ENCODE measurements at regions not wholly inside any gene's neighbourhood (a gene's known extent, or its start where the extent isn't known, plus 50 kb on each side); places are given as distances from the start of the nearest gene placed in this dataset.

DNA sequence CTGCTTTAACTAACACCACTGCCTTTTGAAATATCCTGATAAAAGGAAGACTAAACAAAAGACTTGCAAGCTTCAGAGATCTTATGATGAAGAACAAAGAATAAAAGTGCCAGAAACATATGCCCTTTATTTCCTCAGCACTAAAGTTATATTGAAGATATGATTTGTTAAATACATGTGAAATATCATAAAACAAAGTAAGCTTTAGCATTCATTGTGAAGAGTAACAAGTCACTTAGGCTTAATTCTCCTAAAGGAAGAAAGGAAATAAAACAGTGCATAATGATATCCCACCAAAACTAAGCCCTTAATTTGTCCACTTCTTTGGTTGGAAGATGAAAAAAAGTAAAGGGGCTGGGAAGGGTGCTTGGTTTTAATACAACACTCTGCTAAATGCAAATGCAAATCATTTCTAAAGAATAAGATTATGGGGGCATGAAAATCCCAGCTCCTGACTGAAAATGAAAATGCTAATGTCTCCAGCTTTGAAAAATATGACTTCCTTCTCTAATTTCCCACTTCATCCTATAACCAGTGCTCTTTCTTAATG, 227.2 kb downstream of the FAT4 start:
- H2AFZ ChIP-seq: no peak overlapping the region

GRCh38 chr4:125546272-125546671, 231.5 kb downstream of the FAT4 start:
- 89 to 92% methylated on average over 13 to 15 of the region's 15 CpGs for WGBS, 2 experiments (ENCODE audit: low coverage in 1 of 2, low lambda C conversion rate in 2 of 2, missing lambda C conversion rate in 2 of 2)
- H3K9me3 ChIP-seq (ENCODE audit: low read depth): no peaks in the 10 kb centered on the region
- no peaks in the 10 kb centered on the region for H3F3A ChIP-seq (ENCODE audit: insufficient read depth)
- H3K4me3 ChIP-seq: no peak overlapping the region
- H4K20me1 ChIP-seq (ENCODE audit: insufficient read depth): no peaks in the 10 kb centered on the region
- H2AFZ ChIP-seq: no peak overlapping the region
- no peak for DNase-seq
- TF ChIP-seq EZH2 (IDR thresholded peaks at IDR 0.05; ENCODE audit: insufficient read depth, poor library complexity, severe bottlenecking): no peak
- in situ Hi-C loops (cut with MboI): no loop called here
- H3K27ac ChIP-seq: no peak overlapping the region
- H3K4me2 ChIP-seq (ENCODE audit: unreplicated experiment): no peak overlapping the region
- peaks cover 3% of the 10 kb centered on the region; the same call in 1 of the 2 replicates for H3K9me2 ChIP-seq (ENCODE audit: insufficient read depth)
- H3K27me3 ChIP-seq (replicated peaks; ENCODE audit: insufficient read depth): no peaks in the 10 kb centered on the region
- H3K4me1 ChIP-seq (ENCODE audit: insufficient read depth): no peaks in the 10 kb centered on the region
- H3K36me3 ChIP-seq (ENCODE audit: low read depth): no peaks in the 10 kb centered on the region
- H3K9ac ChIP-seq: no peak overlapping the region
- no peaks in the 10 kb centered on the region for H3K79me2 ChIP-seq (ENCODE audit: insufficient read depth)

More for the DNA sequence above, 227.2 kb downstream of the FAT4 start:
- Histone ChIP-seq H3K4me2 (ENCODE audit: unreplicated experiment) (no peak overlapping the region), H3K79me2 (ENCODE audit: insufficient read depth) (no peaks in the 10 kb centered on the region), H3K4me1 (ENCODE audit: insufficient read depth) (no peaks in the 10 kb centered on the region), H3K4me3 (no peak overlapping the region), H3K27ac (no peak overlapping the region), H3K9me2 (ENCODE audit: insufficient read depth) (no peaks in the 10 kb centered on the region), H3K9ac (no peak overlapping the region), H3K9me3 (ENCODE audit: low read depth) (no peaks in the 10 kb centered on the region), H3K36me3 (ENCODE audit: low read depth) (no peaks in the 10 kb centered on the region), H4K20me1 (ENCODE audit: insufficient read depth) (no peaks in the 10 kb centered on the region), H3F3A (ENCODE audit: insufficient read depth) (no peaks in the 10 kb centered on the region), H3K27me3 (replicated peaks; ENCODE audit: insufficient read depth) (no peaks in the 10 kb centered on the region)
- DNase-seq: no peak
- TF ChIP-seq EZH2phosphoT487 (IDR thresholded peaks at IDR 0.05; ENCODE audit: insufficient read depth, low read depth) (no peak), EZH2 (IDR thresholded peaks at IDR 0.05; ENCODE audit: insufficient read depth, poor library complexity, severe bottlenecking) (no peak)
- in situ Hi-C loops (cut with MboI): no loop called here

- Histone ChIP-seq H3K79me2 (ENCODE audit: insufficient read depth) (no peaks in the 10 kb centered on the region), H3K9me3 (ENCODE audit: low read depth) (no peaks in the 10 kb centered on the region), H3F3A (ENCODE audit: insufficient read depth) (no peaks in the 10 kb centered on the region), H3K4me1 (ENCODE audit: insufficient read depth) (no peaks in the 10 kb centered on the region), H2AFZ (no peak overlapping the region), H3K9ac (no peak overlapping the region), H3K36me3 (ENCODE audit: low read depth) (no peaks in the 10 kb centered on the region), H3K4me3 (no peak overlapping the region), H3K4me2 (ENCODE audit: unreplicated experiment) (no peak overlapping the region), H3K9me2 (ENCODE audit: insufficient read depth) (peaks cover 3% of the 10 kb centered on the region; the same call in 1 of the 2 replicates), H4K20me1 (ENCODE audit: insufficient read depth) (no peaks in the 10 kb centered on the region), H3K27me3 (replicated peaks; ENCODE audit: insufficient read depth) (no peaks in the 10 kb centered on the region), H3K27ac (no peak overlapping the region)
- 75 to 81% methylated on average over 4 of the region's 4 CpGs for WGBS, 2 experiments (ENCODE audit: low coverage in 1 of 2, low lambda C conversion rate in 2 of 2, missing lambda C conversion rate in 2 of 2)
- DNase-seq: peak; percentile 1
- TF ChIP-seq EZH2phosphoT487 (IDR thresholded peaks at IDR 0.05; ENCODE audit: insufficient read depth, low read depth): no peak
- TF ChIP-seq EZH2 (IDR thresholded peaks at IDR 0.05; ENCODE audit: insufficient read depth, poor library complexity, severe bottlenecking): no peak
- in situ Hi-C loops (cut with MboI): no loop called here
Observed at GRCh38 chr4:125547836-125548235, 233.1 kb downstream of the FAT4 start.

DNA sequence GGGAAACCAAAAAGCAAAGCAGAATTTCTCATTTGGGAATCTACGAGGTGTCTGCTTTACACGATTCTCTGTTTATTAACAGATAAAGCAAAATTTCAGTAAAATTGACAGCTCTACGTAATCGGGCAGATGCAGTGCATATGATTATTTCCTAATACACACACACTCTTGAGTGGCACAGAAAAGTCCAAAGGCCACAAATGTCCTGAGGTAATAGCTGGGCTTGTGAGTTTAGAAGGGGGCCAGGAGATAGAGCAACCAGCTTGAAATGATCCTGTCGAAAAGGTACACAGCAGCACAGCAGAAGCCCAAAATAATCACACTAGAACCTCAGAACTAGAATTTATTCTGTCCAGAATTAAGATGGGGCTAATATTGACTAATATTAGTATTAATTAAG, 236.0 kb downstream of the FAT4 start:
- Histone ChIP-seq H3K79me2 (ENCODE audit: insufficient read depth) (no peaks in the 10 kb centered on the region), H3K27me3 (replicated peaks; ENCODE audit: insufficient read depth) (no peaks in the 10 kb centered on the region), H3K27ac (no peak overlapping the region), H2AFZ (no peak overlapping the region), H3K9me3 (ENCODE audit: low read depth) (no peaks in the 10 kb centered on the region), H3K4me2 (ENCODE audit: unreplicated experiment) (no peak overlapping the region), H4K20me1 (ENCODE audit: insufficient read depth) (no peaks in the 10 kb centered on the region), H3K4me1 (ENCODE audit: insufficient read depth) (no peaks in the 10 kb centered on the region), H3K36me3 (ENCODE audit: low read depth) (no peaks in the 10 kb centered on the region), H3K4me3 (no peak overlapping the region), H3K9me2 (ENCODE audit: insufficient read depth) (peaks cover 3% of the 10 kb centered on the region; the same call in 1 of the 2 replicates), H3K9ac (no peak overlapping the region), H3F3A (ENCODE audit: insufficient read depth) (no peaks in the 10 kb centered on the region)
- WGBS, 2 experiments (ENCODE audit: low coverage in 1 of 2, low lambda C conversion rate in 2 of 2, missing lambda C conversion rate in 2 of 2): 89 to 92% methylated on average over 5 of the region's 5 CpGs
- no peak for DNase-seq
- in situ Hi-C loops (cut with MboI): no loop called here
- TF ChIP-seq EZH2phosphoT487 (IDR thresholded peaks at IDR 0.05; ENCODE audit: insufficient read depth, low read depth) (no peak), EZH2 (IDR thresholded peaks at IDR 0.05; ENCODE audit: insufficient read depth, poor library complexity, severe bottlenecking) (no peak)

DNA sequence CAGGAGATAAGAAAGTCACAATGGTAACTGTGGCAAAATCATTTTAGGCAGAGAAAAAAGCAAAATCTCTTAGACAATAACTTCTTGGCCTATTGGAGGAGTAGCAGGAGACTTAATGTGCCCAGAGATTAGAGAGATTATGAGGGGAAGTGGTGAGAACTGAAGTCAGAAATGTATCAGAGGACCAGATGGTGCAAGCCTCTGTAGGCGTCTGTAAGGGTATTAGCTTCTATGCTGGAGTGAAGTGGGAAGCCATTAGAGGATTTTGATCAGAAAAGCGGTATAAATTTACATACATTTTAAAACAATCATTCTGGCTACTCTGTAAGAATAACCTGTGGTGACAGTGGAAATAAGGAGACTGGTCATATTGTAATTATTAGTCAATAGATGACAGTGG, 236.7 kb downstream of the FAT4 start:
- in situ Hi-C loops (cut with MboI): no loop called here
- Histone ChIP-seq H4K20me1 (ENCODE audit: insufficient read depth) (no peaks in the 10 kb centered on the region), H2AFZ (no peak overlapping the region), H3K9me3 (ENCODE audit: low read depth) (no peaks in the 10 kb centered on the region), H3K4me3 (no peak overlapping the region), H3K79me2 (ENCODE audit: insufficient read depth) (no peaks in the 10 kb centered on the region), H3K9ac (no peak overlapping the region), H3F3A (ENCODE audit: insufficient read depth) (no peaks in the 10 kb centered on the region), H3K4me1 (ENCODE audit: insufficient read depth) (no peaks in the 10 kb centered on the region), H3K27ac (no peak overlapping the region), H3K27me3 (replicated peaks; ENCODE audit: insufficient read depth) (no peaks in the 10 kb centered on the region), H3K4me2 (ENCODE audit: unreplicated experiment) (no peak overlapping the region), H3K9me2 (ENCODE audit: insufficient read depth) (peaks cover 3% of the 10 kb centered on the region; the same call in 1 of the 2 replicates), H3K36me3 (ENCODE audit: low read depth) (no peaks in the 10 kb centered on the region)
- no peak for DNase-seq
- 78 to 79% methylated on average over 2 of the region's 2 CpGs for WGBS, 2 experiments (ENCODE audit: low coverage in 1 of 2, low lambda C conversion rate in 2 of 2, missing lambda C conversion rate in 2 of 2)
- TF ChIP-seq EZH2 (IDR thresholded peaks at IDR 0.05; ENCODE audit: insufficient read depth, poor library complexity, severe bottlenecking) (no peak), EZH2phosphoT487 (IDR thresholded peaks at IDR 0.05; ENCODE audit: insufficient read depth, low read depth) (no peak)

All from GM23248 (cell line).